ENCODE measurements at regions not wholly inside any gene's neighbourhood (a gene's known extent, or its start where the extent isn't known, plus 50 kb on each side); places are given as distances from the start of the nearest gene placed in this dataset.

GRCh38 chr13:40076765-40077362 is 421.4 kb downstream of the COG6 start:
- DNase-seq (ENCODE audit: low read depth), result no peak
- ChIA-PET CTCF (interaction anchor here (3.7 kb wide), 1 partner anchor 8 kb away, joined by 15 read pairs; no protein-coding TSS in a partner anchor), POLR2A (no interaction called here)
- Histone ChIP-seq H3K4me3 (ENCODE audit: low read depth, low read length) (no peak overlapping the region), H3K36me3 (ENCODE audit: control insufficient read depth, insufficient read depth, low read length) (no peaks in the 10 kb centered on the region), H3K27me3 (ENCODE audit: control insufficient read depth, insufficient read depth, low read length) (no peaks in the 10 kb centered on the region)
- TF ChIP-seq, protein P1, sequence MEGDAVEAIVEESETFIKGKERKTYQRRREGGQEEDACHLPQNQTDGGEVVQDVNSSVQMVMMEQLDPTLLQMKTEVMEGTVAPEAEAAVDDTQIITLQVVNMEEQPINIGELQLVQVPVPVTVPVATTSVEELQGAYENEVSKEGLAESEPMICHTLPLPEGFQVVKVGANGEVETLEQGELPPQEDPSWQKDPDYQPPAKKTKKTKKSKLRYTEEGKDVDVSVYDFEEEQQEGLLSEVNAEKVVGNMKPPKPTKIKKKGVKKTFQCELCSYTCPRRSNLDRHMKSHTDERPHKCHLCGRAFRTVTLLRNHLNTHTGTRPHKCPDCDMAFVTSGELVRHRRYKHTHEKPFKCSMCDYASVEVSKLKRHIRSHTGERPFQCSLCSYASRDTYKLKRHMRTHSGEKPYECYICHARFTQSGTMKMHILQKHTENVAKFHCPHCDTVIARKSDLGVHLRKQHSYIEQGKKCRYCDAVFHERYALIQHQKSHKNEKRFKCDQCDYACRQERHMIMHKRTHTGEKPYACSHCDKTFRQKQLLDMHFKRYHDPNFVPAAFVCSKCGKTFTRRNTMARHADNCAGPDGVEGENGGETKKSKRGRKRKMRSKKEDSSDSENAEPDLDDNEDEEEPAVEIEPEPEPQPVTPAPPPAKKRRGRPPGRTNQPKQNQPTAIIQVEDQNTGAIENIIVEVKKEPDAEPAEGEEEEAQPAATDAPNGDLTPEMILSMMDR (IDR thresholded peaks at IDR 0.05; ENCODE audit: insufficient read depth, low read depth, low read length), result no peak

DNA sequence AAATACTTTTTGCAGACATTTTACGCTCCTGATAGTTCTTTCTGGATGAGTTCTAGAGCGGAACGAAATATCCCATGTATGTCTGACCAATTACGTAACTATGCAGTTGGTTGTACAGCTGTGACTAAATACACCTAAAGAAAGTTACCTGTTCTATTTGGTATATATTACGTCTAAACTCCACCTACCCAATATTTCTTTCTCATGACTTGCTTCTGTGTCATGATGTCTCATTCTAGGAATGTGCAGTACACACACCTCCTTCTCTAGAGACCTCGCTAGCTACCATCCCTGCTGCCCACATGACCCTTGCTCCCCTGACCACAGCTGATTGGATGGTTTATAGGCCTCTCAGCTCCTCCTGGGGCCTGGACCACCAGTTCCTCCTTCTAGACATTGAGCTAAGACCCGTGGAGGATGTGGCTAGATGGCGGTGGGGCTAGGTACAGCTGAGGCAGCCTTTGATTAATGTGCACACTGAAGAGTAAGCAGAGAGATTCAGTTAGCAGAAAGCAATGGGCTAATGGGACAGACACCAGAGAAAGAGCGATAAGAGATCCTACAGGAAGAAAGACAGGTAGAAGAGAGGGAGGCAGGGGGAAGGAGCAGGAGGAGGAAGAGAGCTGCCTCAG is 422.1 kb downstream of the COG6 start:
- ChIA-PET POLR2A (no interaction called here), CTCF (interaction anchor here (3.7 kb wide), 1 partner anchor 9 kb away, joined by 15 read pairs; no protein-coding TSS in a partner anchor)

DNA sequence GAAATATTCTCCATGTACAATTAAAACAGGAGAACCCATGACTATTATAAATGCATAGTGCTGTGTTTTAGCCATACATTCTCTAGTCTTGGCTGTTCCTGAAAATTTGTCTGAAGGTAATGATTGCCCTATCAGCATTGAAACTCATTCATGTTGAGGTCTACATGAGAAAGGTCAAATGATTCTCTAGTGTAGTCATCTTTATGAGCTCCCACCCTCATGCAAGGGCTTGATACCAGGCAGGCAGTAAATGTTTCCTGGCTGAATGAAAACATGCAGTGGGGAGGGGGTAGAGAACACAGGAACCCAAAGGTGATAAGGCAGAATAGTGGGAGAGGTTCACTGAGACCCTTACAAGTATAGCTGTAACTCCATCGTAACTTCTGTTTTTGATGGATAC is 424.3 kb downstream of the COG6 start:
- H3K4me3 ChIP-seq (ENCODE audit: low read depth, low read length), result no peak overlapping the region
- POLR2A ChIA-PET, result no interaction called here

More for the DNA sequence above, 422.1 kb downstream of the COG6 start:
- no peak for DNase-seq (ENCODE audit: low read depth)
- Histone ChIP-seq H3K4me3 (ENCODE audit: low read depth, low read length) (no peak overlapping the region), H3K27me3 (ENCODE audit: control insufficient read depth, insufficient read depth, low read length) (no peaks in the 10 kb centered on the region), H3K36me3 (ENCODE audit: control insufficient read depth, insufficient read depth, low read length) (no peaks in the 10 kb centered on the region)
- TF ChIP-seq, protein P1 (IDR thresholded peaks at IDR 0.05; ENCODE audit: insufficient read depth, low read depth, low read length), result no peak

DNA sequence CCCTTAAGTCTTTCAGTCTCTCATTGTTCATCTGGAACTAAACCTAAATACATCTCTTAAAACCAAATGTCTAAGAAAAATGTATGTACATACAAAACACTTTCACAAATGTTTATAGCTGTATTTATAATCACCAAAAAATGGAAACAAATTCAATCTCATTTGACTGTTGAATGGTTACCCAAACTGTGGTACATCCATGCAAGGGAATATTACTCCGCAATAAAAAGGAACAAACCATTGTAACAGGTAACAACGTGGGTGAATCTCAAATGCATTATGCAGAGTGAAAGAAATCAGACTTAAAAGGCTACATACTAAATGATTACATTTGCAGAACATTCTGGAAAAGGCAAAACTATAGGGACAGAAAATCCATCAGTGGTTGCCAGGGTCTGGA is 425.2 kb downstream of the COG6 start:
- no peak for DNase-seq (ENCODE audit: low read depth)
- Histone ChIP-seq H3K27me3 (ENCODE audit: control insufficient read depth, insufficient read depth, low read length) (no peaks in the 10 kb centered on the region; the same call in 1 of the 2 replicates), H3K4me3 (ENCODE audit: low read depth, low read length) (no peak overlapping the region), H3K36me3 (ENCODE audit: control insufficient read depth, insufficient read depth, low read length) (no peaks in the 10 kb centered on the region)
- POLR2A ChIA-PET, result no interaction called here
- TF ChIP-seq, protein P1 (IDR thresholded peaks at IDR 0.05; ENCODE audit: insufficient read depth, low read depth, low read length), result no peak
- CTCF ChIA-PET, result interaction anchor here (1.6 kb wide), 1 partner anchor 14 kb away, joined by 3 read pairs; no protein-coding TSS in a partner anchor

More for the DNA sequence above, 424.3 kb downstream of the COG6 start:
- CTCF ChIA-PET, result interaction anchor here (1.6 to 3.7 kb wide), 2 partner anchors 11 to 15 kb away, joined by 3 to 15 read pairs; no protein-coding TSS in a partner anchor
- TF ChIP-seq, protein P1 (IDR thresholded peaks at IDR 0.05; ENCODE audit: insufficient read depth, low read depth, low read length), result no peak
- DNase-seq (ENCODE audit: low read depth), result no peak
- no peaks in the 10 kb centered on the region for H3K27me3 ChIP-seq (ENCODE audit: control insufficient read depth, insufficient read depth, low read length)
- H3K36me3 ChIP-seq (ENCODE audit: control insufficient read depth, insufficient read depth, low read length), result no peaks in the 10 kb centered on the region

DNA sequence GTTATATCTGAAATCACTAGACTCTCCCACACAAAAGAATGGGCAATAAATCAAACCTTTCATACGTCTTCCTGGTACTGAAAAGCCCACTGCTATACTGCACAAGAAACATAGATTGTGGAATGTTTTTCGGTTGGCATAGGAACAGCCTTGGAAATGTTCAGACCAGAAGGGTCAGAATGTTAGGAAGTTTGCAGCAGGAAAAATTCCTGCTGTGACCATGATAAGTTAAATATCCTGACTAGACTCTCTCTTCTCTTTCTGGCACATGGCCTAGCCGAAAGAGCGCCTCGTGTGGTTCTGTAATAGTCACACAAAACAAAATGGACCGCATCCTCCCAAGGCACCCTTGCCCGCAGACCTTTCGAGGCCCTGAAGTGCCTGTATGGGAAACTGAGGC is 427.2 kb downstream of the COG6 start:
- no peaks in the 10 kb centered on the region for H3K36me3 ChIP-seq (ENCODE audit: control insufficient read depth, insufficient read depth, low read length)
- H3K27me3 ChIP-seq (ENCODE audit: control insufficient read depth, insufficient read depth, low read length), result no peaks in the 10 kb centered on the region; the same call in 1 of the 2 replicates
- TF ChIP-seq, protein P1 (IDR thresholded peaks at IDR 0.05; ENCODE audit: insufficient read depth, low read depth, low read length), result no peak
- ChIA-PET POLR2A (no interaction called here), CTCF (interaction anchor here (4.6 kb wide), 1 partner anchor 14 kb away, joined by 22 read pairs; no protein-coding TSS in a partner anchor)
- DNase-seq (ENCODE audit: low read depth), result no peak
- no peak overlapping the region for H3K4me3 ChIP-seq (ENCODE audit: low read depth, low read length)
